ENCODE measurements at regions not wholly inside any gene's neighbourhood (a gene's known extent, or its start where the extent isn't known, plus 50 kb on each side); places are given as distances from the start of the nearest gene placed in this dataset.

GRCh38 chr2:65918760-65919187 is 486.4 kb upstream of the SPRED2 start:
- TF ChIP-seq FOXM1 (IDR thresholded peaks at IDR 0.05; ENCODE audit: borderline replicate concordance, low read depth) (no peak), MAX (IDR thresholded peaks at IDR 0.05) (no peak), ZBTB7A (IDR thresholded peaks at IDR 0.05; ENCODE audit: low read depth) (no peak), EP300 (IDR thresholded peaks at IDR 0.05; ENCODE audit: borderline replicate concordance) (no peak), CREB1 (IDR thresholded peaks at IDR 0.05; ENCODE audit: low read depth) (no peak), TAF1 (IDR thresholded peaks at IDR 0.05; ENCODE audit: low read depth) (no peak)
